Neutrophil (primary cell): ENCODE measurements at regions not wholly inside any gene's neighbourhood (a gene's known extent, or its start where the extent isn't known, plus 50 kb on each side); places are given as distances from the start of the nearest gene placed in this dataset.
"Not testable (repeated sequence)": the region's sequence is repeated elsewhere in the genome, so short reads cannot be mapped to it uniquely, and the experiment has no call there.

ENCODE experiments used
- H3K27ac ChIP-seq: fragments of 200-600 bp; sonication (generic); 2 replicates; pipeline ENCODE4 v1.5.1; 2016; ENCODE audit warnings: mild to moderate bottlenecking, moderate library complexity
- H3K27me3 ChIP-seq: fragments of 200-600 bp; sonication (generic); 2 replicates; pipeline ENCODE4 v1.6.0; 2016; ENCODE audit warnings: mild to moderate bottlenecking
- H3K36me3 ChIP-seq: fragments of 200-600 bp; sonication (generic); 2 replicates; pipeline ENCODE4 v1.5.1; 2017
- H3K4me1 ChIP-seq, 2 experiments: fragments of 200-600 bp in 1 of 2; sonication (generic) in 1 of 2; 1 replicate in 1 of 2; 2 replicates in 1 of 2; pipeline versions ENCODE4 v1.5.1 to v1.6.1; 2013 to 2016; ENCODE audit warnings: low read depth in 1 of 2, low read length in 1 of 2, mild to moderate bottlenecking in 1 of 2, moderate library complexity in 1 of 2; ENCODE audit not compliant: control insufficient read depth in 1 of 2, insufficient read depth in 1 of 2
- H3K4me3 ChIP-seq, 2 experiments: fragments of 200-600 bp in 1 of 2; sonication (generic) in 1 of 2; 1 replicate in 1 of 2; 2 replicates in 1 of 2; pipeline ENCODE4 v1.5.1; 2013 to 2016; ENCODE audit warnings: low read depth in 1 of 2, low read length in 1 of 2, mild to moderate bottlenecking in 1 of 2, moderate library complexity in 1 of 2
- H3K9me3 ChIP-seq: fragments of 200-600 bp; sonication (generic); 2 replicates; pipeline ENCODE4 v1.5.1; 2016
- CTCF ChIP-seq: fragments of 200-600 bp; sonication (generic); IDR thresholded peaks from 2 replicates; pipeline ENCODE4 v1.5.1; 2016; ENCODE audit warnings: antibody characterized with exemption

DNA sequence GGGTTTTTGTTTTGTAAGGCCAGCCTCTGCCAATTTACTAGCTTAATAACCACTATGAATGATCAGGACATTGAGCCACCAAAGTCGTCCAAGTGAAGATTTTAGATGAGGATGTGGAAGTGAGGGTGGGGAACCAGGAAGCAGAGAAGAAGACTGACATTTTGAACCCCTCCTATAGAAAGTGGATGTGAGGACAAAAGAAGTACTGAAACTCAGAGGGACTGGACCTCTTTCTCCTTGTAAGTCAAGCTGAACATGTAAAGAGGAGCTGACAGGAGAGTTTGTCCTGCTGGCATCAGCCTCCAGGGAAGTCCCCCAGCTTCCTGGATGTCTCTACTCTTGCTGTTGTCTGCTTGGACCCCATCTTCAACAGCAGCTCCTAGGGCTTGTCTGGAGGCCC is 338.2 kb upstream of the NCAM1 start:
- H3K9me3 ChIP-seq = no peaks in the 10 kb centered on the region
- no peak overlapping the region for H3K27ac ChIP-seq
- H3K36me3 ChIP-seq = no peaks in the 10 kb centered on the region
- peaks cover 5% of the 10 kb centered on the region for H3K27me3 ChIP-seq
- TF ChIP-seq CTCF = no peak
- H3K4me1 ChIP-seq = no peaks in the 10 kb centered on the region
- H3K4me3 ChIP-seq = no peak overlapping the region

- TF ChIP-seq CTCF = no peak
- peaks cover 5% of the 10 kb centered on the region for H3K27me3 ChIP-seq
- no peaks in the 10 kb centered on the region for H3K9me3 ChIP-seq
- no peaks in the 10 kb centered on the region for H3K36me3 ChIP-seq
- H3K27ac ChIP-seq = no peak overlapping the region
- H3K4me1 ChIP-seq = no peaks in the 10 kb centered on the region
- H3K4me3 ChIP-seq = no peak overlapping the region
Observed at GRCh38 chr11:112624431-112624830, 336.8 kb upstream of the NCAM1 start.

- not testable (repeated sequence) for H3K4me1 ChIP-seq, H3K27ac ChIP-seq, H3K36me3 ChIP-seq, H3K4me3 ChIP-seq, H3K27me3 ChIP-seq, H3K9me3 ChIP-seq
Observed at GRCh38 chr11:112624971-112625370, 336.2 kb upstream of the NCAM1 start.

GRCh38 chr11:112625814-112626213 is 335.4 kb upstream of the NCAM1 start:
- no peak overlapping the region for H3K4me3 ChIP-seq
- H3K27me3 ChIP-seq = peaks cover 5% of the 10 kb centered on the region
- no peaks in the 10 kb centered on the region for H3K4me1 ChIP-seq
- no peak overlapping the region for H3K27ac ChIP-seq
- TF ChIP-seq CTCF = no peak
- no peaks in the 10 kb centered on the region for H3K36me3 ChIP-seq
- no peaks in the 10 kb centered on the region for H3K9me3 ChIP-seq

- peaks cover 5% of the 10 kb centered on the region for H3K27me3 ChIP-seq
- H3K27ac ChIP-seq = no peak overlapping the region
- H3K4me1 ChIP-seq = no peaks in the 10 kb centered on the region
- no peak overlapping the region for H3K4me3 ChIP-seq
- H3K9me3 ChIP-seq = no peaks in the 10 kb centered on the region
- TF ChIP-seq CTCF = no peak
- no peaks in the 10 kb centered on the region for H3K36me3 ChIP-seq
Observed at GRCh38 chr11:112626731-112627130, 334.5 kb upstream of the NCAM1 start.

- no peaks in the 10 kb centered on the region for H3K9me3 ChIP-seq
- H3K27ac ChIP-seq = no peak overlapping the region
- H3K36me3 ChIP-seq = no peaks in the 10 kb centered on the region
- peaks cover 5% of the 10 kb centered on the region for H3K27me3 ChIP-seq
- H3K4me1 ChIP-seq = no peaks in the 10 kb centered on the region
- no peak for TF ChIP-seq CTCF
- H3K4me3 ChIP-seq = no peak overlapping the region
Observed at GRCh38 chr11:112627588-112628045, 333.6 kb upstream of the NCAM1 start.
